ENCODE measurements at regions not wholly inside any gene's neighbourhood (a gene's known extent, or its start where the extent isn't known, plus 50 kb on each side); places are given as distances from the start of the nearest gene placed in this dataset.
"Not testable (repeated sequence)": the region's sequence is repeated elsewhere in the genome, so short reads cannot be mapped to it uniquely, and the experiment has no call there.

DNA sequence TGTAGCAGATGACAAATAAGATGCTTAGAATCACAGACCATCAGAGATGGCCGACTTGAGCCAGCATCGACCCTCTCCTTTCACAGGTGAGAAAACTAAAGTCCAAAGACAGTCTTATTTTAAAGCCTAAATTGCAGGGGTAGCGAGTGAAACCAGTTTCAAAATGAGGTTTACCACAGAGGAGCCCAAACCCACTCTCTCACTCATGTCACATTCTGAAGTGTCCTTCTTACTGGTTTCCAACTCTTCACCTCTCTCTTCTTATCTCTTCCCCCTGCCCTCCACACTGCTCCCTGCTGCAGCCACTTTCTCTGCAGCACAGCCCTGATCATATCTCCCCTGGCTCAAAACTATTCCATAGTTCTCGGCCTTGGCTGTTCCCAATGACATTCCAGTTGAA, 57.0 kb upstream of the NID2 start:
- H3K4me1 ChIP-seq (ENCODE audit: control insufficient read depth in 2 of 2, insufficient read depth in 2 of 2, low read length in 2 of 2) = no peaks in the 10 kb centered on the region
- H3K4me3 ChIP-seq (ENCODE audit: low read length in 2 of 2) = no peak overlapping the region
- no peaks in the 10 kb centered on the region for H3K9me3 ChIP-seq (ENCODE audit: control insufficient read depth in 2 of 2, low read length in 2 of 2)
- H3K27me3 ChIP-seq (ENCODE audit: control insufficient read depth in 2 of 2, insufficient read depth in 2 of 2, low read length in 2 of 2) = no peaks in the 10 kb centered on the region
- H3K27ac ChIP-seq (ENCODE audit: low read depth in 2 of 2, low read length in 2 of 2) = no peak overlapping the region
- no peaks in the 10 kb centered on the region for H3K36me3 ChIP-seq (ENCODE audit: control insufficient read depth in 2 of 2, insufficient read depth in 2 of 2, low read length in 2 of 2)
- H3K9ac ChIP-seq (ENCODE audit: low read depth in 1 of 2, low read length in 2 of 2) = no peak overlapping the region

DNA sequence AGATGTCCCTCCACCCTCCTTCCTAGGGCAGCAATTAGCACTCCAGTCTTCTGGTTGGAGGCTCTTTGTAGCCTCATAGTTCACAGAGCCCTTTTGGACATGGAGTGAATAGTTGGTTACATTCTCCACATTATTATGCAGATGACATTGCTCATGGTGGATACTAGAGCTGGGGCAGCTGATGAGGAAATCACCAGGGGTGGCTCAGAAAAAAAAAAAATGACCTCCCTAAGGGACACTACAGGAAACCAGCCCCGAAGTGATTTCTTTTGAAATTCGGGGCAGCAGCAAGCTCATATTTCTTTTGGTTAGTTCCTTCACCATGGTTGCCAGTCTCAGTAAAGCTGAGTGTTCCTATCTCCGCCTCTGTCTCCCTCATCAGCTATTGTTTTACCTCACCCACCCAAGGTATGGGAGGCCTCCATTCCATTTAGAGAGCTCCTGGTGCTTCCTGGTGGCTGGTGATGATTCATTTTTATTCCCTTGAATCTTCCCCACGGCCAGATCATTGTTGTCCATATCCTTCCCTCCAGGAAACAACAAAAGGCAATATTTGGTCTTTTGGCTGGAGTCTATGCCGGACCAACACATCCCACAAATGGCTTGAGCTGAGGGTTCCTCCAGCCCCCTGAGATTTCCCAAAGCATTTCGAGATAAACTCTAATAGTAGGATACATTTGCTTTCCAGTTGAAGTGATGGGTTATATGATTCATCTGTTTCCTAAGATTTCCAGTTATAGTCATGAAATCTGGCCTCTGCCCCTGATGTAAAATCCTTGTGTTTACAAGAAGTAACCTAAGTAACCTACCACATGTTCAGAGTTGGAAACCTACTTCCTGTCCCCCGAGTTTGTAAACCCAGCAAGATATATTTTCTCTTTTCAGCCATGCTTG, 56.2 kb upstream of the NID2 start:
- no peak overlapping the region for H3K9ac ChIP-seq (ENCODE audit: low read depth in 1 of 2, low read length in 2 of 2)
- H3K4me1 ChIP-seq (ENCODE audit: control insufficient read depth in 2 of 2, insufficient read depth in 2 of 2, low read length in 2 of 2) = no peaks in the 10 kb centered on the region
- no peaks in the 10 kb centered on the region for H3K27me3 ChIP-seq (ENCODE audit: control insufficient read depth in 2 of 2, insufficient read depth in 2 of 2, low read length in 2 of 2)
- no peaks in the 10 kb centered on the region for H3K9me3 ChIP-seq (ENCODE audit: control insufficient read depth in 2 of 2, low read length in 2 of 2)
- H3K4me3 ChIP-seq (ENCODE audit: low read length in 2 of 2) = no peak overlapping the region
- no peak overlapping the region for H3K27ac ChIP-seq (ENCODE audit: low read depth in 2 of 2, low read length in 2 of 2)
- H3K36me3 ChIP-seq (ENCODE audit: control insufficient read depth in 2 of 2, insufficient read depth in 2 of 2, low read length in 2 of 2) = no peaks in the 10 kb centered on the region

- H3K27ac ChIP-seq (ENCODE audit: low read depth in 2 of 2, low read length in 2 of 2); H3K9me3 ChIP-seq (ENCODE audit: control insufficient read depth in 2 of 2, low read length in 2 of 2); H3K4me3 ChIP-seq (ENCODE audit: low read length in 2 of 2); H3K36me3 ChIP-seq (ENCODE audit: control insufficient read depth in 2 of 2, insufficient read depth in 2 of 2, low read length in 2 of 2); H3K9ac ChIP-seq (ENCODE audit: low read depth in 1 of 2, low read length in 2 of 2); H3K27me3 ChIP-seq (ENCODE audit: control insufficient read depth in 2 of 2, insufficient read depth in 2 of 2, low read length in 2 of 2); H3K4me1 ChIP-seq (ENCODE audit: control insufficient read depth in 2 of 2, insufficient read depth in 2 of 2, low read length in 2 of 2): not testable (repeated sequence)
Measured at GRCh38 chr14:52122163-52122562, 53.3 kb upstream of the NID2 start.

GRCh38 chr14:52121441-52121840, 52.6 kb upstream of the NID2 start:
- no peaks in the 10 kb centered on the region for H3K4me1 ChIP-seq (ENCODE audit: control insufficient read depth in 2 of 2, insufficient read depth in 2 of 2, low read length in 2 of 2)
- H3K4me3 ChIP-seq (ENCODE audit: low read length in 2 of 2) = no peak overlapping the region
- H3K36me3 ChIP-seq (ENCODE audit: control insufficient read depth in 2 of 2, insufficient read depth in 2 of 2, low read length in 2 of 2) = no peaks in the 10 kb centered on the region
- H3K27ac ChIP-seq (ENCODE audit: low read depth in 2 of 2, low read length in 2 of 2) = no peak overlapping the region
- H3K9ac ChIP-seq (ENCODE audit: low read depth in 1 of 2, low read length in 2 of 2) = no peak overlapping the region
- no peaks in the 10 kb centered on the region for H3K27me3 ChIP-seq (ENCODE audit: control insufficient read depth in 2 of 2, insufficient read depth in 2 of 2, low read length in 2 of 2)
- no peaks in the 10 kb centered on the region for H3K9me3 ChIP-seq (ENCODE audit: control insufficient read depth in 2 of 2, low read length in 2 of 2)

DNA sequence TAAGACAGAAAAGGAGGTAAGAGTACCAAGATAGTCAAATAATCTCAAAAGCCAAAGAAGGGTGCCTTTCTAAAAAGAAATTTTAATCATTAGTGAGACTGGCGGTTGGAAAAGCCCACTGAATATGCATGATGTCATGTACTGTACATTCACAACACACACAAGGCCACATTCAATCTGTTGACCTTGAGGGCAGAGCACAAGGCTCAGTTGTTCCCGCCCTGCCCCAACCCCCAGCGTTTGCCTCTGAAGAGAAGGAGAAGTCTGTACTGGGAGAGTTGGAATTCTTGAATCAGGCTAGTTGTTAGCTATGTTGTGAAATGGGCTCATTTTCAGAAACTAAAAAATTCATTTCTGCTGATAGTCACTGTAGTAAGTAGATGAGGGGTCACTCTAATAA, 50.2 kb upstream of the NID2 start:
- no peak overlapping the region for H3K4me3 ChIP-seq (ENCODE audit: low read length in 2 of 2)
- H3K9ac ChIP-seq (ENCODE audit: low read depth in 1 of 2, low read length in 2 of 2) = no peak overlapping the region
- H3K9me3 ChIP-seq (ENCODE audit: control insufficient read depth in 2 of 2, low read length in 2 of 2) = no peaks in the 10 kb centered on the region
- H3K27ac ChIP-seq (ENCODE audit: low read depth in 2 of 2, low read length in 2 of 2) = no peak overlapping the region
- no peaks in the 10 kb centered on the region for H3K36me3 ChIP-seq (ENCODE audit: control insufficient read depth in 2 of 2, insufficient read depth in 2 of 2, low read length in 2 of 2)
- no peaks in the 10 kb centered on the region for H3K4me1 ChIP-seq (ENCODE audit: control insufficient read depth in 2 of 2, insufficient read depth in 2 of 2, low read length in 2 of 2)
- H3K27me3 ChIP-seq (ENCODE audit: control insufficient read depth in 2 of 2, insufficient read depth in 2 of 2, low read length in 2 of 2) = no peaks in the 10 kb centered on the region
